Spleen (tissue), 7 donors: ENCODE measurements at regions not wholly inside any gene's neighbourhood (a gene's known extent, or its start where the extent isn't known, plus 50 kb on each side); places are given as distances from the start of the nearest gene placed in this dataset.

Source experiments
- POLR2A ChIP-seq, 3 donors: fragments of 450-650 bp; IDR thresholded peaks; one replicate each; pipeline ENCODE4 v1.5.1; 2017; ENCODE audit warnings: antibody characterized with exemption in 3 of 3, mild to moderate bottlenecking in 1 of 3
- TF ChIP-seq, protein P1 (sequence below), 11 experiments: fragments of 200-600 bp in 7 of 11; fragments of 450-650 bp in 4 of 11; sonication (generic) in 4 of 11; IDR thresholded peaks in 8 of 11; conservative IDR thresholded peaks in 3 of 11; 1 replicate in 7 of 11; 2 replicates in 4 of 11; pipeline versions ENCODE4 v1.4.0 to v1.8.0; 2016 to 2021; ENCODE audit warnings: antibody characterized with exemption in 11 of 11, inconsistent platforms in 4 of 11, mild to moderate bottlenecking in 1 of 11
- donor health status: DM: no; HTN: no; CAD: no; lungs with moderate emphysema.
- donor health status: DM: no; HTN: no; CAD: no.
- donor health status: DM: no; HTN: no; CAD: no.

DNA sequence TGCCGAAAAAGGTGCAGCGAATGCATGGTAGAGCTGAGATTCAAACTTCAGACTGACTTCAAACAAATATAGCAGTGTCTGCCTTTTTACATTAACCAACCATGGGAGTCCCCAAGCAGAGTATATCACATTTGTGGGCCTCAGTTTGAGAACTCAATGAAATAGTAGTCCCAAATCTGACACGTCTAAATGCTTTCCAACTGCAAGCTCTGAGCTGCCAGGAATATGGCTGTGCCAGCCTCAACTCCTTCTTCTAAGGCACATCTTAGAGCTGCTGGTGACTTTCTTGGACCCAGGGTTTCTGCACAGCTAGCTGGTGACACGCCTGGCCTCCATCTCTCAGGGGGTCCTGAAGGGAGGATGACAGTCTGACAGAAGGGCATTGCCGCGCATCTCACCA, 78.8 kb upstream of the SLC2A1 start:
- TF ChIP-seq, protein P1, sequence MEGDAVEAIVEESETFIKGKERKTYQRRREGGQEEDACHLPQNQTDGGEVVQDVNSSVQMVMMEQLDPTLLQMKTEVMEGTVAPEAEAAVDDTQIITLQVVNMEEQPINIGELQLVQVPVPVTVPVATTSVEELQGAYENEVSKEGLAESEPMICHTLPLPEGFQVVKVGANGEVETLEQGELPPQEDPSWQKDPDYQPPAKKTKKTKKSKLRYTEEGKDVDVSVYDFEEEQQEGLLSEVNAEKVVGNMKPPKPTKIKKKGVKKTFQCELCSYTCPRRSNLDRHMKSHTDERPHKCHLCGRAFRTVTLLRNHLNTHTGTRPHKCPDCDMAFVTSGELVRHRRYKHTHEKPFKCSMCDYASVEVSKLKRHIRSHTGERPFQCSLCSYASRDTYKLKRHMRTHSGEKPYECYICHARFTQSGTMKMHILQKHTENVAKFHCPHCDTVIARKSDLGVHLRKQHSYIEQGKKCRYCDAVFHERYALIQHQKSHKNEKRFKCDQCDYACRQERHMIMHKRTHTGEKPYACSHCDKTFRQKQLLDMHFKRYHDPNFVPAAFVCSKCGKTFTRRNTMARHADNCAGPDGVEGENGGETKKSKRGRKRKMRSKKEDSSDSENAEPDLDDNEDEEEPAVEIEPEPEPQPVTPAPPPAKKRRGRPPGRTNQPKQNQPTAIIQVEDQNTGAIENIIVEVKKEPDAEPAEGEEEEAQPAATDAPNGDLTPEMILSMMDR (IDR thresholded peaks at IDR 0.05 in 8 of 11, conservative IDR thresholded peaks at IDR 0.05 in 3 of 11) = no peak
- TF ChIP-seq POLR2A (IDR thresholded peaks at IDR 0.05) = no peak
